ENCODE measurements at regions not wholly inside any gene's neighbourhood (a gene's known extent, or its start where the extent isn't known, plus 50 kb on each side); places are given as distances from the start of the nearest gene placed in this dataset.
"Not testable (repeated sequence)": the region's sequence is repeated elsewhere in the genome, so short reads cannot be mapped to it uniquely, and the experiment has no call there.

DNA sequence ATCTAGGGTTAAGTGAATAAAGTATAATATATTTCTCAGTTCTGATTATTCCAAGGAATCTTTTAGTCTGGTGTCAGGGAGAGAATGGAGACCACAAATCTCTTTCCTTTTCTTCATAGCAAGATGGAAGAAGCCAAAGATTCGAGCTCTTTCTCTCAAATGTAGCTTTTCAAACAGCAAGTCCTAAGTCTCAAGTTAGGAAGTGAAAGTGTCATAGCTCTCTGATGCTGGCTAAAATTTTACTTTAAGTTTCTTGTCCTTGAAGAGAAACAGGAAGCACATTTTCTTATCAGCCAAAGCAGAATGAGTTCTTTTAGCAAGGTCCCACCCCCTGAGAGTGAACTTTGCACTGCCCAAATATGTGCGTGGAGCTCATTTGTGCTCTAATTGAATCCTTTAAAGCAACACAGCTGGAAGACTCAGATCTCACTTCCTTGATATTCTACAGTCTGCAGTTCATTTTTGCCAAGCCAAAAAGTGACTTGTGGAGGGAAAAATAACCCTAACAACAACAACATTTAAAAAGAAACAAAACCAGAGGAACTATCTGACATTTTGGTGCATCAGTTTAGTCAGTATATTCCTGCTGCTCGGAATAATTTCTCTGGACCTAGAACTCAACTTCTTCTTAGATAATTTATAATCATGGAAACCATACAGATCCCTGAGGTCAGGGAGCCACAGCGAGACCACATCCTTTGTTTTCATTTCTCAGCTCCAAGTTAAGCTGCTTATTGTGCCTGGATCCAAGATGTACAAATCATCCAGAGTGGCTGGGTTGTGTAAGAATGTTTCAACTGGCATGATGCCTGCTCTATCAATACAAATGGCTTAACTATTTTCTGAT lies 238.7 kb upstream of the P2RY1 start:
- intact Hi-C loops (cut with micrococcal nuclease) (loop anchor here (2.0 to 5.0 kb wide), 4 partner anchors 21 to 829 kb away; partner anchors contain the start of gene P2RY1), dilution Hi-C loops (cut with MboI; ENCODE audit: extremely low pct_ligation_motif_present, low sequenced_read_pairs) (no loop called here)
- peak overlapping the region; percentile 54 for H2AFZ ChIP-seq (ENCODE audit: low read depth, low read length)
- H3K9me3 ChIP-seq (replicated peaks; ENCODE audit: control insufficient read depth, insufficient read depth, low read length) = no peaks in the 10 kb centered on the region
- H3K9me1 ChIP-seq (replicated peaks; ENCODE audit: control insufficient read depth, extremely low read depth, insufficient read depth, low read length) = no peaks in the 10 kb centered on the region
- peak overlapping the region in 1 of 3 experiments; percentile 42 for H3K4me3 ChIP-seq (replicated peaks in 1 of 3; ENCODE audit: insufficient read depth in 1 of 3, low read depth in 1 of 3, low read length in 3 of 3)
- peak overlapping the region; percentile 87 for H3K4me2 ChIP-seq (ENCODE audit: insufficient read depth, low read length)
- peak overlapping the region; percentile 78 for H3K27ac ChIP-seq (ENCODE audit: insufficient read depth, low read depth, low read length)
- H3K79me2 ChIP-seq (ENCODE audit: control insufficient read depth, insufficient read depth, low read length) = no peaks in the 10 kb centered on the region
- H3K9ac ChIP-seq (replicated peaks; ENCODE audit: extremely low read depth, insufficient read depth, low read length) = peak overlapping the region; percentile 51
- peak; percentile 97 for FAIRE-seq
- H3K4me1 ChIP-seq (ENCODE audit: control insufficient read depth, extremely low read depth, insufficient read depth, low read length) = peaks cover 14% of the 10 kb centered on the region
- ChIA-PET CTCF (interaction anchor here (0.9 to 2.4 kb wide), 8 partner anchors 13 to 238 kb away, joined by 3 to 16 read pairs (median 4); no protein-coding TSS in a partner anchor), POLR2A (interaction anchor here (0.6 kb wide), 1 partner anchor 328 kb away, joined by 3 read pairs; the partner anchor contains the start of gene MBNL1)
- TF ChIP-seq JUN (IDR thresholded peaks at IDR 0.05; ENCODE audit: borderline replicate concordance, insufficient read depth, insufficient read length, low read depth) (no peak), GATA2 (IDR thresholded peaks at IDR 0.05; ENCODE audit: insufficient read depth, insufficient read length, low read depth, low read length) (peak; percentile 78), POLR2A (IDR thresholded peaks at IDR 0.05; ENCODE audit: low read depth, low read length) (peak; percentile 55), POLR2AphosphoS5 (IDR thresholded peaks at IDR 0.05; ENCODE audit: insufficient read depth, low read depth, low read length) (peak; percentile 47)
- DNase-seq (ENCODE audit: low read depth, low spot score) = peak; percentile 97
- H3K36me3 ChIP-seq (ENCODE audit: control insufficient read depth in 2 of 2, extremely low read depth in 1 of 2, insufficient read depth in 2 of 2, low read length in 2 of 2) = no peaks in the 10 kb centered on the region
- no TSS peak for BruUV-seq (replicated peaks)
- H3K27me3 ChIP-seq (ENCODE audit: control insufficient read depth in 2 of 2, insufficient read depth in 2 of 2, low read length in 2 of 2) = no peaks in the 10 kb centered on the region
- no peaks in the 10 kb centered on the region for H4K20me1 ChIP-seq (replicated peaks; ENCODE audit: control insufficient read depth, extremely low read depth, insufficient read depth, low read length)

DNA sequence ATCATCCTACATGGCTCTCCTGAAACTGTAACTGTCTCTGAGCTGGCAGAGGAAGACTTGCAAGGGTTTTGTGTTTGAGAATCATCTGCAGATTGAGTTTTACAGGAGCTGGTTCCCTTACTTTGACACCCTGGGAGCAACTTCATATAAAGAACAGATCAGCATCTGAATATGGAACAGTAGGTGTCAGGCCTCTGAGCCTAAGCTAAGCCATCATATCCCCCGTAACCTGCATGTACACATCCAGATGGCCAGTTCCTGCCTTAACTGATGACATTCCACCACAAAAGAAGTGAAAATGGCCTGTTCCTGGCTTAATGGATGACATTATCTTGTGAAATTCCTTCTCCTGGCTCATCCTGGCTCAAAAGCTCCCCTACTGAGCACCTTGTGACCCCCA lies 238.1 kb upstream of the P2RY1 start:
- H3K79me2 ChIP-seq (ENCODE audit: control insufficient read depth, insufficient read depth, low read length); FAIRE-seq; H3K9me1 ChIP-seq (replicated peaks; ENCODE audit: control insufficient read depth, extremely low read depth, insufficient read depth, low read length); BruUV-seq (replicated peaks); dilution Hi-C loops (cut with MboI; ENCODE audit: extremely low pct_ligation_motif_present, low sequenced_read_pairs); H3K9me3 ChIP-seq (replicated peaks; ENCODE audit: control insufficient read depth, insufficient read depth, low read length); H4K20me1 ChIP-seq (replicated peaks; ENCODE audit: control insufficient read depth, extremely low read depth, insufficient read depth, low read length); H3K36me3 ChIP-seq (ENCODE audit: control insufficient read depth in 2 of 2, extremely low read depth in 1 of 2, insufficient read depth in 2 of 2, low read length in 2 of 2); DNase-seq (ENCODE audit: low read depth, low spot score); POLR2A ChIA-PET; H3K27me3 ChIP-seq (ENCODE audit: control insufficient read depth in 2 of 2, insufficient read depth in 2 of 2, low read length in 2 of 2): not testable (repeated sequence)
- Histone ChIP-seq H3K9ac (replicated peaks; ENCODE audit: extremely low read depth, insufficient read depth, low read length) (peak overlapping the region; percentile 51), H2AFZ (ENCODE audit: low read depth, low read length) (peak overlapping the region; percentile 54), H3K27ac (ENCODE audit: insufficient read depth, low read depth, low read length) (peak overlapping the region; percentile 78), H3K4me3 (replicated peaks in 1 of 3; ENCODE audit: insufficient read depth in 1 of 3, low read depth in 1 of 3, low read length in 3 of 3) (peak overlapping the region in 1 of 3 experiments; percentile 42), H3K4me2 (ENCODE audit: insufficient read depth, low read length) (peak overlapping the region; percentile 87), H3K4me1 (ENCODE audit: control insufficient read depth, extremely low read depth, insufficient read depth, low read length) (peaks cover 14% of the 10 kb centered on the region)
- CTCF ChIA-PET = interaction anchor here (0.9 to 2.4 kb wide), 7 partner anchors 13 to 125 kb away, joined by 3 to 16 read pairs (median 4); no protein-coding TSS in a partner anchor
- intact Hi-C loops (cut with micrococcal nuclease) = loop anchor here (2.0 to 5.0 kb wide), 4 partner anchors 22 to 830 kb away; partner anchors contain the start of gene P2RY1

All from endothelial cell of umbilical vein (primary cell).